GM12878 (cell line): ENCODE measurements at regions not wholly inside any gene's neighbourhood (a gene's known extent, or its start where the extent isn't known, plus 50 kb on each side); places are given as distances from the start of the nearest gene placed in this dataset.

Experiments used
- ELK1 ChIP-seq: IDR thresholded peaks from 2 replicates; pipeline ENCODE4 v1.6.1; 2012; ENCODE audit warnings: low read depth, low read length, improper control_type of control experiment
- HDAC2 ChIP-seq: fragments of 200-600 bp; sonication (generic); IDR thresholded peaks from 2 replicates; pipeline ENCODE4 v1.6.1; 2017
- JUNB ChIP-seq: IDR thresholded peaks from 2 replicates; pipeline ENCODE4 v1.6.1; 2016; ENCODE audit warnings: antibody characterized with exemption, mild to moderate bottlenecking
- NRF1 ChIP-seq: conservative IDR thresholded peaks from 2 replicates; pipeline ENCODE4 v1.6.1; 2011; ENCODE audit warnings: mild to moderate bottlenecking, low read depth, low read length, improper control_type of control experiment
- PAX5 ChIP-seq: IDR thresholded peaks from 2 replicates; pipeline ENCODE4 v1.6.1; 2011; ENCODE audit warnings: low read depth, low read length, borderline replicate concordance
- PML ChIP-seq: IDR thresholded peaks from 2 replicates; pipeline ENCODE4 v1.6.1; 2012; ENCODE audit warnings: low read length, inconsistent platforms
- SIX5 ChIP-seq: IDR thresholded peaks from 2 replicates; pipeline ENCODE4 v1.6.1; 2011; ENCODE audit warnings: mild to moderate bottlenecking, low read depth, low read length, moderate library complexity; ENCODE audit not compliant: severe bottlenecking
- SMARCA5 ChIP-seq: fragments of 450-650 bp; IDR thresholded peaks from 2 replicates; pipeline ENCODE4 v1.6.1; 2017; ENCODE audit warnings: mild to moderate bottlenecking
- ZBTB11 ChIP-seq: fragments of 450-650 bp; formaldehyde crosslinking; IDR thresholded peaks from 2 replicates; pipeline ENCODE4 v1.5.0; 2022; ENCODE audit warnings: mild to moderate bottlenecking, missing genetic modification characterization
- TF ChIP-seq, protein P1 (sequence below): IDR thresholded peaks from 2 replicates; pipeline ENCODE4 v1.6.1; 2011; ENCODE audit warnings: borderline replicate concordance, low read depth, mild to moderate bottlenecking, moderate library complexity, low read length; ENCODE audit not compliant: insufficient read depth, poor library complexity, severe bottlenecking
- TF ChIP-seq, protein P2 (sequence below): fragments of 450-650 bp; IDR thresholded peaks from 2 replicates; pipeline ENCODE4 v1.6.1; 2017; ENCODE audit warnings: mild to moderate bottlenecking, low read depth, inconsistent platforms; ENCODE audit not compliant: poor library complexity, severe bottlenecking

- TF ChIP-seq ZBTB11 (CRISPR knock-in tag), result no peak
- TF ChIP-seq PML, result no peak
- TF ChIP-seq HDAC2, result no peak
- no peak for TF ChIP-seq ELK1
- TF ChIP-seq SMARCA5, result no peak
- TF ChIP-seq PAX5, result no peak
- no peak for TF ChIP-seq NRF1
- TF ChIP-seq, protein P1, sequence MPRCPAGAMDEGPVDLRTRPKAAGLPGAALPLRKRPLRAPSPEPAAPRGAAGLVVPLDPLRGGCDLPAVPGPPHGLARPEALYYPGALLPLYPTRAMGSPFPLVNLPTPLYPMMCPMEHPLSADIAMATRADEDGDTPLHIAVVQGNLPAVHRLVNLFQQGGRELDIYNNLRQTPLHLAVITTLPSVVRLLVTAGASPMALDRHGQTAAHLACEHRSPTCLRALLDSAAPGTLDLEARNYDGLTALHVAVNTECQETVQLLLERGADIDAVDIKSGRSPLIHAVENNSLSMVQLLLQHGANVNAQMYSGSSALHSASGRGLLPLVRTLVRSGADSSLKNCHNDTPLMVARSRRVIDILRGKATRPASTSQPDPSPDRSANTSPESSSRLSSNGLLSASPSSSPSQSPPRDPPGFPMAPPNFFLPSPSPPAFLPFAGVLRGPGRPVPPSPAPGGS, result no peak
- TF ChIP-seq, protein P2, sequence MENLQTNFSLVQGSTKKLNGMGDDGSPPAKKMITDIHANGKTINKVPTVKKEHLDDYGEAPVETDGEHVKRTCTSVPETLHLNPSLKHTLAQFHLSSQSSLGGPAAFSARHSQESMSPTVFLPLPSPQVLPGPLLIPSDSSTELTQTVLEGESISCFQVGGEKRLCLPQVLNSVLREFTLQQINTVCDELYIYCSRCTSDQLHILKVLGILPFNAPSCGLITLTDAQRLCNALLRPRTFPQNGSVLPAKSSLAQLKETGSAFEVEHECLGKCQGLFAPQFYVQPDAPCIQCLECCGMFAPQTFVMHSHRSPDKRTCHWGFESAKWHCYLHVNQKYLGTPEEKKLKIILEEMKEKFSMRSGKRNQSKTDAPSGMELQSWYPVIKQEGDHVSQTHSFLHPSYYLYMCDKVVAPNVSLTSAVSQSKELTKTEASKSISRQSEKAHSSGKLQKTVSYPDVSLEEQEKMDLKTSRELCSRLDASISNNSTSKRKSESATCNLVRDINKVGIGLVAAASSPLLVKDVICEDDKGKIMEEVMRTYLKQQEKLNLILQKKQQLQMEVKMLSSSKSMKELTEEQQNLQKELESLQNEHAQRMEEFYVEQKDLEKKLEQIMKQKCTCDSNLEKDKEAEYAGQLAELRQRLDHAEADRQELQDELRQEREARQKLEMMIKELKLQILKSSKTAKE, result no peak
- TF ChIP-seq SIX5, result no peak
- TF ChIP-seq JUNB, result no peak
Measured at GRCh38 chr12:118589162-118589561, 212.8 kb downstream of the SUDS3 start (continued).
